ENCODE measurements at regions not wholly inside any gene's neighbourhood (a gene's known extent, or its start where the extent isn't known, plus 50 kb on each side); places are given as distances from the start of the nearest gene placed in this dataset.

DNA sequence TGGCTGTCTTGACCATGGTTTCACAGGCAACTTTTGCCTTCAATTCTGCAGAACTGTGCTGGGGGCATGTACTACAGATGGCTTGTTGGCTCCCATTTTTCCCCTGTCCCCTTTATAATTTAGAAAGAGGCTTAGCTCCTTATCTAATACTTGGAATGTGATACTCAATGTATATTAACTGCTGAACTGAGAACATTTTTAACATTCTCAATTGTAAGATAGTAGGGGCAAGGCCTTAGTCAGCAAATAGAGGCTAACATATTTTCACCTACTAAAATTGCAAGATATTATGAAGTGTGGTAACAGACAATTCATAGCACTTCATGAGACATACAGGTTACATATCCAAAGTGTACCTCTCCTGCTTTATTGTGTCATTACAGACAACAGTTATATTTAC is 118.1 kb upstream of the ZNF366 start:
- no peak overlapping the region for H3K27ac ChIP-seq (ENCODE audit: insufficient read depth, low read length, poor library complexity, severe bottlenecking)
- Mint-ChIP-seq H3K36me3 (no peaks in the 10 kb centered on the region), H3K4me3 (no peak overlapping the region), H3K4me1 (no peaks in the 10 kb centered on the region), H3K27ac (no peak overlapping the region), H3K9me3 (no peaks in the 10 kb centered on the region), H3K27me3 (peaks cover 22% of the 10 kb centered on the region)
- H3K4me3 ChIP-seq (ENCODE audit: low read depth, low read length), result no peak overlapping the region
- ATAC-seq (ENCODE audit: low read depth in 2 of 2) (no peak), DNase-seq (no peak)
- no peaks in the 10 kb centered on the region for H3K4me1 ChIP-seq (ENCODE audit: control insufficient read depth, insufficient read depth, low read length, poor library complexity, severe bottlenecking)
- H3K27me3 ChIP-seq (ENCODE audit: control insufficient read depth, insufficient read depth, low read length), result peaks cover 3% of the 10 kb centered on the region
- no peaks in the 10 kb centered on the region for H3K9me3 ChIP-seq (ENCODE audit: control insufficient read depth in 2 of 2, low read length in 2 of 2)
- H3K36me3 ChIP-seq (ENCODE audit: control insufficient read depth, insufficient read depth, low read length), result no peaks in the 10 kb centered on the region

DNA sequence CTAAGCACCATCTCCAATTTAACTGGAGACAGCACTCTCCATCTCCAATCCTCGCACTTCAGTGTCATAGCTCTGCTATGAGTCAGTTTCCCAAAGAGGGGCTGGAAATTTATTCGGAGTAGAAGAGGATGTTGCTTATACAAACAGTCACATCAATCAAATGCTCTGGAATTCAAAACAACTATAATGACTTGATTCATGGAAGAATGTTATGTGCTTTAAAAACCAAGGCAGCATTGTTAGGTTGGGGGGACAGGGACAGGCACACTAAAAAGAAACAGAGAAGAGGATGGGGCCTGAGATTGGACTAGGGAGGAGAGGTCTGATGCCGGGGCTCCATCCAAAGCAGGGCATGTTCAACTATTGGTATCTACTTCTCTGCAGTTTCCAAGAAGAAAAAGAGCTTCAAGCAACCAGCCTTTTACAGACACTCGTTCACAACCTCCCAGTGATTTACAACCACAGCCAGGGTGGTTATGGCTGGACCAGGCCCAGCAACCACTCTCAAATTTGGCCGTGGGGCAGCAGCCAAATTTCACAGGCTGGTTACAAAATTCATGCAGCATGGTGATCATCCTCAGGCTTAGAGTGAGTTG is 117.5 kb upstream of the ZNF366 start:
- H3K27me3 ChIP-seq (ENCODE audit: control insufficient read depth, insufficient read depth, low read length), result peaks cover 3% of the 10 kb centered on the region
- H3K27ac Mint-ChIP-seq, result no peak overlapping the region

DNA sequence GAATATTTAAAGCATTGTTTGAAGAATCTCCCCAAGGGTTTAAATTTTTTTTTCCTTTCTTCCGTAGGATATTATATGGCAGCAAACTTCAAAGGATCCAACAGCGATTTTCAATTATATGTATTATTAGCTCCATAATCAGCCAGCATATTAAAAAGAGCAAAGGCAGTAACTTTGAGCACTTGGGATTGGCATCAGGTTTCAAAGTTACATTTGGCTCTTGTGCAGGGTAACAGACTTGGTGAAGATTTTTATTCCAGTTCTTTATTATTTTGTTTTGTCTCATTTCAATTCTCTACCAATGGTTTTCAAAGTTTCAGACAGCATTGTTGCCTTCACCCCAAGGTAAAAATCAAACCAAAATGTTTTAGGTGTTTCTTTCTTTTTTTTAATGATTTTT is 116.7 kb upstream of the ZNF366 start:
- no peak for ATAC-seq (ENCODE audit: low read depth in 2 of 2)
- no peak for DNase-seq
- no peak overlapping the region for H3K4me3 ChIP-seq (ENCODE audit: low read depth, low read length)
- H3K27ac ChIP-seq (ENCODE audit: insufficient read depth, low read length, poor library complexity, severe bottlenecking), result no peak overlapping the region
- peaks cover 1% of the 10 kb centered on the region for H3K27me3 ChIP-seq (ENCODE audit: control insufficient read depth, insufficient read depth, low read length)
- Mint-ChIP-seq H3K4me3 (no peak overlapping the region), H3K27ac (no peak overlapping the region), H3K27me3 (peaks cover 25% of the 10 kb centered on the region), H3K9me3 (no peaks in the 10 kb centered on the region), H3K36me3 (no peaks in the 10 kb centered on the region), H3K4me1 (no peaks in the 10 kb centered on the region)
- H3K36me3 ChIP-seq (ENCODE audit: control insufficient read depth, insufficient read depth, low read length), result no peaks in the 10 kb centered on the region
- no peaks in the 10 kb centered on the region for H3K4me1 ChIP-seq (ENCODE audit: control insufficient read depth, insufficient read depth, low read length, poor library complexity, severe bottlenecking)
- no peaks in the 10 kb centered on the region for H3K9me3 ChIP-seq (ENCODE audit: control insufficient read depth in 2 of 2, low read length in 2 of 2)

More for the DNA sequence above, 117.5 kb upstream of the ZNF366 start:
- ATAC-seq (ENCODE audit: low read depth in 2 of 2) (no peak), DNase-seq (no peak)
- Mint-ChIP-seq H3K4me1 (no peaks in the 10 kb centered on the region), H3K27me3 (peaks cover 25% of the 10 kb centered on the region), H3K36me3 (no peaks in the 10 kb centered on the region), H3K9me3 (no peaks in the 10 kb centered on the region), H3K4me3 (no peak overlapping the region)
- Histone ChIP-seq H3K4me1 (ENCODE audit: control insufficient read depth, insufficient read depth, low read length, poor library complexity, severe bottlenecking) (no peaks in the 10 kb centered on the region), H3K36me3 (ENCODE audit: control insufficient read depth, insufficient read depth, low read length) (no peaks in the 10 kb centered on the region), H3K9me3 (ENCODE audit: control insufficient read depth in 2 of 2, low read length in 2 of 2) (no peaks in the 10 kb centered on the region), H3K4me3 (ENCODE audit: low read depth, low read length) (no peak overlapping the region), H3K27ac (ENCODE audit: insufficient read depth, low read length, poor library complexity, severe bottlenecking) (no peak overlapping the region)

DNA sequence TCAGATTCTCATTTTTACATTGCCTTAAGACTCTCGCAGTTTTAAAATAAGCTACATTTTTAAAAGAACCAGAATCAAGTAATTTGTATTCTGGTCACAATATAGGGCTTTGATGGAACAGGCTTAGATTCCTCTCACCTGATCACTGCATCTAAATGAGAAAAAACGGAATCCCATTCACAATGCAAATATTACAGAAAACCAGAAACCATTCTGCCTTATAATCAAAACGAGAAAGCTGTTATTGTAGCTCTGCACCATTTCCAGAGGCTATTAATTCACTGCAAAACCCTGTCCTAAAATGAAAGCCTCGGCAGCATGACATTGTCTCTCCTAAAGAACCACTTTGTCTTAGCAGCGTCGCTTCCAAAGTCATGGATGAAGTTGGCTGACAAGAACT is 116.1 kb upstream of the ZNF366 start:
- no peaks in the 10 kb centered on the region for H3K4me1 ChIP-seq (ENCODE audit: control insufficient read depth, insufficient read depth, low read length, poor library complexity, severe bottlenecking)
- Mint-ChIP-seq H3K4me1 (no peaks in the 10 kb centered on the region), H3K9me3 (no peaks in the 10 kb centered on the region), H3K4me3 (no peak overlapping the region), H3K27me3 (peaks cover 25% of the 10 kb centered on the region), H3K36me3 (no peaks in the 10 kb centered on the region), H3K27ac (no peak overlapping the region)
- no peaks in the 10 kb centered on the region for H3K27me3 ChIP-seq (ENCODE audit: control insufficient read depth, insufficient read depth, low read length)
- H3K27ac ChIP-seq (ENCODE audit: insufficient read depth, low read length, poor library complexity, severe bottlenecking), result no peak overlapping the region
- no peaks in the 10 kb centered on the region for H3K9me3 ChIP-seq (ENCODE audit: control insufficient read depth in 2 of 2, low read length in 2 of 2)
- DNase-seq, result no peak
- no peaks in the 10 kb centered on the region for H3K36me3 ChIP-seq (ENCODE audit: control insufficient read depth, insufficient read depth, low read length)
- no peak overlapping the region for H3K4me3 ChIP-seq (ENCODE audit: low read depth, low read length)
- no peak for ATAC-seq (ENCODE audit: low read depth in 2 of 2)

DNA sequence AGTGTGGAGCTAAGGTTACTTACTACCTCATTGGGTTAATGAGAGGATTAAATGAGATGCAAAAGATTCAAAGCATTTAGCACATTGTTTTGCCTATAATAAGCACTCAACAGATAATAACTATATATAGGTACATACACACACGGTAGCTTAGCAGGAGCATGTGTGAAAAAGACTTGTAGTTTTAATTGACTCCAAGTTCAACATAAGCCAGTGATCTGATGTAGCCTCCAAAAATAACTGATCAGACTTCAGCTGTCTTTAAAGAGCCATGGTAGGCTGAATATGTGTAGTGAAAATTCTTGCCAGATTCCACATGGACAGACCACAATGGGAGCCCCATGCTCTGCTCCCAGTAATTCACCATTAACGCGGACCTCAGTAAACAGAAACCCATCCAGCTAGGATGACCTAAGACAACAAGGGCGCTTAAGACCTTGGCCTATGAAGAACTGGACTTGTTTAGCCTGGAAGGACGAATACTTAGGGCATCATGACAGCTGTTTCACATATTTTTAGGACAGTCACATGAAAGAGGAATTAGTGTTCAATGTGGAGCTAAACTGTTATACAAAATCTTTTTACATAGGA is 115.1 kb upstream of the ZNF366 start:
- ATAC-seq (ENCODE audit: low read depth in 2 of 2) (no peak), DNase-seq (no peak)
- Histone ChIP-seq H3K27me3 (ENCODE audit: control insufficient read depth, insufficient read depth, low read length) (peaks cover 2% of the 10 kb centered on the region), H3K27ac (ENCODE audit: insufficient read depth, low read length, poor library complexity, severe bottlenecking) (no peak overlapping the region), H3K9me3 (ENCODE audit: control insufficient read depth in 2 of 2, low read length in 2 of 2) (no peaks in the 10 kb centered on the region), H3K36me3 (ENCODE audit: control insufficient read depth, insufficient read depth, low read length) (no peaks in the 10 kb centered on the region), H3K4me1 (ENCODE audit: control insufficient read depth, insufficient read depth, low read length, poor library complexity, severe bottlenecking) (no peaks in the 10 kb centered on the region), H3K4me3 (ENCODE audit: low read depth, low read length) (no peak overlapping the region)
- peaks cover 24% of the 10 kb centered on the region for H3K27me3 Mint-ChIP-seq
- H3K4me1 Mint-ChIP-seq, result no peaks in the 10 kb centered on the region
- H3K27ac Mint-ChIP-seq, result no peak overlapping the region
- no peaks in the 10 kb centered on the region for H3K9me3 Mint-ChIP-seq
- H3K4me3 Mint-ChIP-seq, result no peak overlapping the region
- H3K36me3 Mint-ChIP-seq, result no peaks in the 10 kb centered on the region

DNA sequence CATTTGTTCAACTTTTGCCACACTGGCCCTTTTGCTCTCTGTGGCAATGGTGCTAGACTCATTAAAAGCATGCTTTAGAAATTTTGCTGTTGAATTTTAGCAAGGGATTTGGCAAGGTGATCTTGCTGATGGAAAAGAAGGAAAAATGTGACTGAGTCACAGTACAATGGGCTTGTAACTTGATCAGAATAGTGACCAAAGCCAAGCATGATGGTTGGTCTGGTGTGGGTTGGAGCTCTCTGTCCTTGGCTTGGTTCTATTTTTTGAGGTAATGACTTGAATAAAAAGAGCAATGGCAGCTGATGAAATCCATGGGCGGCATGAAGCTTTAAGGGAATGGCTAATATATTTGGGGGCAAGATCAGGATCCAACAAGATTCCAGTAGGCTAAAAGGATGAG is 114.4 kb upstream of the ZNF366 start:
- no peak for DNase-seq
- H3K4me3 ChIP-seq (ENCODE audit: low read depth, low read length), result no peak overlapping the region
- no peaks in the 10 kb centered on the region for H3K36me3 ChIP-seq (ENCODE audit: control insufficient read depth, insufficient read depth, low read length)
- H3K4me3 Mint-ChIP-seq, result no peak overlapping the region
- H3K27ac ChIP-seq (ENCODE audit: insufficient read depth, low read length, poor library complexity, severe bottlenecking), result no peak overlapping the region
- no peak overlapping the region for H3K27ac Mint-ChIP-seq
- ATAC-seq (ENCODE audit: low read depth in 2 of 2), result no peak
- peaks cover 2% of the 10 kb centered on the region for H3K27me3 ChIP-seq (ENCODE audit: control insufficient read depth, insufficient read depth, low read length)
- H3K27me3 Mint-ChIP-seq, result peaks cover 17% of the 10 kb centered on the region
- H3K4me1 ChIP-seq (ENCODE audit: control insufficient read depth, insufficient read depth, low read length, poor library complexity, severe bottlenecking), result no peaks in the 10 kb centered on the region
- no peaks in the 10 kb centered on the region for H3K36me3 Mint-ChIP-seq
- H3K9me3 Mint-ChIP-seq, result no peaks in the 10 kb centered on the region
- H3K9me3 ChIP-seq (ENCODE audit: control insufficient read depth in 2 of 2, low read length in 2 of 2), result no peaks in the 10 kb centered on the region
- H3K4me1 Mint-ChIP-seq, result no peaks in the 10 kb centered on the region

DNA sequence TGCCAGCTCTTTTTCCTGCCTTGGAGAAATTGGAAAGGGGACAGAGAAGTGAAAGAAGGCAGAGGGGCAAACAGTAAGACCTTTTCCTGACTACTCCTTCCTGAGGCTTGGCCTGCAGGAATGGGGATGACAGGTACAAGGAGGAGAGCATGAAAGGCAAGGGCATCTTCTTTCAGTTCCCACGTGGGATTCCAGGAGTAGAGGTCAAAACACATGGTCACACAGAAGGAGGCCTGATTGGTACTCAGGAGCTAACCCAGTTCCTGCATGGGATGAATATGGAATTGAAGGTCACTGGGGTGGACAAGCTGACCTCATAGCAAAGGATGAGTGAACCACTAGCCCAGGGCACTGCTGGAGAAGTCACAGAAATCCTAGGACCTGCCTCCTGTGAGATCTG is 112.5 kb upstream of the ZNF366 start:
- no peaks in the 10 kb centered on the region for H3K4me1 ChIP-seq (ENCODE audit: control insufficient read depth, insufficient read depth, low read length, poor library complexity, severe bottlenecking)
- no peaks in the 10 kb centered on the region for H3K4me1 Mint-ChIP-seq
- H3K4me3 ChIP-seq (ENCODE audit: low read depth, low read length), result no peak overlapping the region
- peaks cover 4% of the 10 kb centered on the region for H3K27me3 Mint-ChIP-seq
- H3K27me3 ChIP-seq (ENCODE audit: control insufficient read depth, insufficient read depth, low read length), result peaks cover 2% of the 10 kb centered on the region
- ATAC-seq (ENCODE audit: low read depth in 2 of 2) (no peak), DNase-seq (no peak)
- H3K9me3 ChIP-seq (ENCODE audit: control insufficient read depth in 2 of 2, low read length in 2 of 2), result no peaks in the 10 kb centered on the region
- no peak overlapping the region for H3K4me3 Mint-ChIP-seq
- H3K36me3 Mint-ChIP-seq, result no peaks in the 10 kb centered on the region
- no peak overlapping the region for H3K27ac ChIP-seq (ENCODE audit: insufficient read depth, low read length, poor library complexity, severe bottlenecking)
- no peaks in the 10 kb centered on the region for H3K9me3 Mint-ChIP-seq
- no peak overlapping the region for H3K27ac Mint-ChIP-seq
- no peaks in the 10 kb centered on the region for H3K36me3 ChIP-seq (ENCODE audit: control insufficient read depth, insufficient read depth, low read length)

DNA sequence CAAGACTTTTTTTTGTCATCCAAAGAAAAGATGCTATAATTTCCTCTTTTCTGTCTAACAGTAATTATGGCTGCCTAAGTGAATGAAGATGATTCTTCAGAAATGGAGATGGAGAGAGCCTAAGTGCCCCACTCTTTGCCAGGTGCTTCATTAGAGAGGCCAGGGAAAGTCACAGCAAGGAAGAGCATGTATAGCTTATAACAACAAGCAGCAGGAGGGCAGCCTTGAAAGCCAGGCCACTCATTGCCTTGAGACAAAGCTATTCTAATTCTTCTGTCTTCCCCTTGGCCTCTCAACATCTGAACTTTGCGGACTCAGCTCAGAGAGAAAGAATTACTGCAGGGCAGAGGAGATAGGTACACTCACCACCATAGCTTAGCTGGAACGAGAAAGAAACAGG is 112.0 kb upstream of the ZNF366 start:
- ATAC-seq (ENCODE audit: low read depth in 2 of 2) (no peak), DNase-seq (no peak)
- Mint-ChIP-seq H3K36me3 (no peaks in the 10 kb centered on the region), H3K9me3 (no peaks in the 10 kb centered on the region), H3K4me3 (no peak overlapping the region), H3K4me1 (no peaks in the 10 kb centered on the region), H3K27me3 (peaks cover 4% of the 10 kb centered on the region), H3K27ac (no peak overlapping the region)
- H3K4me3 ChIP-seq (ENCODE audit: low read depth, low read length), result no peak overlapping the region
- H3K27me3 ChIP-seq (ENCODE audit: control insufficient read depth, insufficient read depth, low read length), result peaks cover 2% of the 10 kb centered on the region
- H3K36me3 ChIP-seq (ENCODE audit: control insufficient read depth, insufficient read depth, low read length), result no peaks in the 10 kb centered on the region
- no peaks in the 10 kb centered on the region for H3K9me3 ChIP-seq (ENCODE audit: control insufficient read depth in 2 of 2, low read length in 2 of 2)
- H3K27ac ChIP-seq (ENCODE audit: insufficient read depth, low read length, poor library complexity, severe bottlenecking), result no peak overlapping the region
- H3K4me1 ChIP-seq (ENCODE audit: control insufficient read depth, insufficient read depth, low read length, poor library complexity, severe bottlenecking), result no peaks in the 10 kb centered on the region
